ENCODE measurements at regions not wholly inside any gene's neighbourhood (a gene's known extent, or its start where the extent isn't known, plus 50 kb on each side); places are given as distances from the start of the nearest gene placed in this dataset.
A peak's percentile ranks its signal among the peaks of the same experiment; 100 is the strongest.
"Not testable (repeated sequence)": the region's sequence is repeated elsewhere in the genome, so short reads cannot be mapped to it uniquely, and the experiment has no call there.

GRCh38 chr7:17558558-17559332 lies 260.3 kb downstream of the AHR start:
- DNase-seq (ENCODE audit: low spot score), result peak; percentile 20

GRCh38 chr7:17559388-17559787 lies 260.9 kb downstream of the AHR start:
- peak; percentile 22 for DNase-seq (ENCODE audit: low spot score)

- no peak for DNase-seq (ENCODE audit: low spot score)
Observed at GRCh38 chr7:17560516-17560915, 262.1 kb downstream of the AHR start.

GRCh38 chr7:17560966-17561365 lies 262.5 kb downstream of the AHR start:
- DNase-seq (ENCODE audit: low spot score), result no peak

GRCh38 chr7:17564678-17565212 lies 266.3 kb downstream of the AHR start:
- no peak for DNase-seq (ENCODE audit: low spot score)

- peak; percentile 74 for DNase-seq (ENCODE audit: low spot score)
Observed at GRCh38 chr7:17580141-17580540, 281.7 kb downstream of the AHR start.

- no peak for DNase-seq (ENCODE audit: low spot score)
Observed at GRCh38 chr7:17580856-17581255, 282.4 kb downstream of the AHR start.

- DNase-seq (ENCODE audit: low spot score), result no peak
Observed at GRCh38 chr7:17581301-17581700, 282.8 kb downstream of the AHR start.

GRCh38 chr7:17582696-17583095 lies 284.2 kb downstream of the AHR start:
- DNase-seq (ENCODE audit: low spot score), result not testable (repeated sequence)

GRCh38 chr7:17583786-17584185 lies 285.3 kb downstream of the AHR start:
- DNase-seq (ENCODE audit: low spot score), result no peak

- peak; percentile 30 for DNase-seq (ENCODE audit: low spot score)
Observed at GRCh38 chr7:17584822-17585221, 286.4 kb downstream of the AHR start.

GRCh38 chr7:17586711-17587110 lies 288.3 kb downstream of the AHR start:
- no peak for DNase-seq (ENCODE audit: low spot score)

GRCh38 chr7:17588730-17589129 lies 290.3 kb downstream of the AHR start:
- no peak for DNase-seq (ENCODE audit: low spot score)

- DNase-seq (ENCODE audit: low spot score), result no peak
Observed at GRCh38 chr7:17589671-17590070, 291.2 kb downstream of the AHR start.

- DNase-seq (ENCODE audit: low spot score), result no peak
Observed at GRCh38 chr7:17590221-17590620, 291.8 kb downstream of the AHR start.

GRCh38 chr7:17593819-17594419 lies 295.5 kb downstream of the AHR start:
- peak; percentile 24 for DNase-seq (ENCODE audit: low spot score)

GRCh38 chr7:17595546-17595945 lies 297.1 kb downstream of the AHR start:
- DNase-seq (ENCODE audit: low spot score), result no peak

- DNase-seq (ENCODE audit: low spot score), result no peak
Observed at GRCh38 chr7:17598305-17598704, 299.9 kb downstream of the AHR start.

GRCh38 chr7:17598846-17599245 lies 300.4 kb downstream of the AHR start:
- DNase-seq (ENCODE audit: low spot score), result no peak

GRCh38 chr7:17599733-17600339 lies 301.4 kb downstream of the AHR start:
- DNase-seq (ENCODE audit: low spot score), result no peak

GRCh38 chr7:17600340-17600752 lies 301.9 kb downstream of the AHR start:
- DNase-seq (ENCODE audit: low spot score), result peak; percentile 77

GRCh38 chr7:17601921-17602320 lies 303.5 kb downstream of the AHR start:
- no peak for DNase-seq (ENCODE audit: low spot score)
